Superior temporal gyrus (tissue), 1 donor: ENCODE measurements at regions not wholly inside any gene's neighbourhood (a gene's known extent, or its start where the extent isn't known, plus 50 kb on each side); places are given as distances from the start of the nearest gene placed in this dataset.
"Not testable (repeated sequence)": the region's sequence is repeated elsewhere in the genome, so short reads cannot be mapped to it uniquely, and the experiment has no call there.

Experiments
- DNase-seq: peaks from one replicate; pipeline ENCODE4 v3.0.0-alpha.2; 2016; ENCODE audit errors: extremely low spot score

DNA sequence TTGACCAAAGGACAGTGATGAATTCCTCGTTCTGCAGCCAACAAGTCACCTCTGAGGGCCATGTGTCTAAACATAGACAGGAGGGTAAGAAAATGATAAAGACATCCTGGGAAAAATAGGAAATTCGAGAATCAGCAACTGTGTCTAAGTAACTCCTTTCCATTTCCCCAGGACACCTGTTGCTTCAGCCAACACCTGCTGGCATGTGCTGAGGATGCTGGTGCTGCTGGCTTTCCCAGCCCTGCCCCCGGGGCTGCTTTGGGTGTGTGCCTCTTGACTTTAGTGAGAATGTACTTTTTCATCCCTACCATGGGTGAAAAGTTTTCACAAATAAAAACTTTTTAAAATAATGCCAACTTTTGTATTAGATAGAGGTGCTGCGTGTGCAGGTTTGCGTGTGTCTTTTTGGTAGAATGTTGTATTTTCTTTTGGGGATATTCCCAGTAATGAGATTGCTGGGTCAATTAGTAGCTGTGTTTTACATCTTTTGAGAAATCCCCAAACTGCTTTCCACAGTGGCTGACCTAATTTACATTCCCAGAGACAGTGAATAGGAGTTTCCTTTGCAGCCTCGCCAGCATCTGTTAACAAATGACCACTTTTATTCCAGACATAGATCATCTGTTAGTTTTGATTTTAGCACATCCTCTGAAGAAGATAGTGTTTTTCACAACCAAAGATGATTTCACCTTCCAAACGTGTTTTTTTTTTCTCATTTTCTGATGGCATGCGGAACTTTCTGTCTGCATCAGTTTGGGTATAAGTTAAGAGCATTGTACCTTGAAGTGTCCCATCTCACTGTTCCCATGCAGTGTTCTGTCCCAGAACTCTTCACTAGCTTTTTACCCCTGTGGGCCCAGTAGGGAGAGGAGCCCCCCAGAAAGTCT is 104.2 kb upstream of the ACBD5 start:
- no peak for DNase-seq

- DNase-seq, result no peak
These were observed 100.4 kb upstream of the ACBD5 start for GRCh38 chr10:27341001-27341400.

GRCh38 chr10:27335246-27335645 is 94.6 kb upstream of the ACBD5 start:
- not testable (repeated sequence) for DNase-seq

DNA sequence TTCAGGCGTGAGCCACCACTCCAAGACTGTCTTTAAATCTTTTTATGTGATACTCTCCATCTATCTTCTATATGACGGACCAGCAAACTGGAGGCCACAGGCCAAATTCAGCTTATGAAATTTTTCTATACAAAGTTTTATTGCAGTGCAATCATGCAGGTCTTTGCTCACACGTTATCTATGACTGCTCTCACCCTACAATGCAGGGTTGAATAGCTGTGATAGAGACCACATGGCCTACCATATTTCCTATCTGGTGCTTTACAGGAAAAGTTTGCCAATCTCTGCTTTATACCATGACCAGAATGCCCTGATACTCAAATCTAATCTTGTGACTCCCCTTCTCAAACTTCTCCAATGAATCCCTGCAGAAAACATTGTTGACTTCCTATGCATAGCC is 89.5 kb upstream of the ACBD5 start:
- no peak for DNase-seq

DNA sequence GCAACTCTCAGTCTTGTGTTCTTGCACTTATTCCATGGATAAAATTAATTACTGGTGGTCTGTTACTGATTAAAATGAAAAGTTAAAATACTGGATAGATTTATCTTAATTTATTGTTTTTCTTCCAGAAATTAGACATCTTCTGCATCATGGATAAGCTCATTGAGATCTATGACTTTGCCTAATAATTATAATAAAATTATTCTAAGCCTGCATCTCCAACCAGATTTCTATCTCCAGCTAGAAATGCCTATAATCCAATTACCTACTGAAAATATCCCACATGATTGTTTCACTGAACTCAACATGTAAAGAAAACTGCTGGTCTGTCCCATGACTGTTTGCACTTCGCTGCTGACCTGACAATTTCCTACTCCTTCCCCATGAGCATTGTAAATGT is 88.3 kb upstream of the ACBD5 start:
- DNase-seq, result no peak

DNA sequence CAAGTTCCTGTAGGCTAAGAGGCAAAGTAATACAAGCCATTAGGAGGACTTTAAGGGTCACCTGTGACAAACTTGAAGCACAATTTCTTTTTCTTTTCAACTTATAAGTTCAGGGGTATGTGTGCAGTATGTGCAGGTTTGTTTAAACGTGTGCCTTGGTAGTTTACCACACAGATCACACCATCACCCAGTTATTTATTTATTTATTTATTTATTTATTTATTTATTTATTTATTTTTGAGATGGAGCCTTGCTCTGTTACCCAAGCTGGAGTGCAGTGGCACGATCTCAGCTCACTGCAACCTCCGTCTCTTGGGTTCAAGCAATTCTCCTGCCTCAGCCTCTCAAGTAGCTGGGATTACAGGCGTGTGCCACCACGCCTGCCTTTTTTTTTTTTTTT is 86.2 kb upstream of the ACBD5 start:
- DNase-seq, result not testable (repeated sequence)

- no peak for DNase-seq
These were observed 79.3 kb upstream of the ACBD5 start for GRCh38 chr10:27319752-27320431.

GRCh38 chr10:27319139-27319538 is 78.5 kb upstream of the ACBD5 start:
- not testable (repeated sequence) for DNase-seq

GRCh38 chr10:27315082-27315481 is 74.5 kb upstream of the ACBD5 start:
- DNase-seq, result not testable (repeated sequence)

DNA sequence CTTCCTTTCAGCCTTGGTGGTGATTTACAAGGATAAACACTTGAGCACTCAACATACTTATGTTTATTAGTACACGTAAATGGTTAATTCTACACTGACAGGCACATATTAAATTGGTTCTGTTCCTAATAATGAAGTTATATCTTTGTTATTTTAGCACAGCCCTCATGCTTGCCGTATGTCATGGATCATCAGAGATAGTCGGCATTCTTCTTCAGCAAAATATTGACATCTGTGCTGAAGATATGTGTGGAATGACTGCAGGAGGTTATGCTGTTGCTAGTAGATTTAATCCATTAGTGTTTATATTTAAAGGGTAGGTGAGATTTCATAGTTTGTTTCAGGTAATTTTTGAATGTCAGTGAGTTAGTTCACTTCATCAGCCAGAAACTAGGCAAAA is 73.0 kb upstream of the ACBD5 start:
- DNase-seq, result not testable (repeated sequence)

GRCh38 chr10:27312854-27313253 is 72.3 kb upstream of the ACBD5 start:
- DNase-seq, result no peak

GRCh38 chr10:27311809-27312208 is 71.2 kb upstream of the ACBD5 start:
- DNase-seq, result not testable (repeated sequence)

DNA sequence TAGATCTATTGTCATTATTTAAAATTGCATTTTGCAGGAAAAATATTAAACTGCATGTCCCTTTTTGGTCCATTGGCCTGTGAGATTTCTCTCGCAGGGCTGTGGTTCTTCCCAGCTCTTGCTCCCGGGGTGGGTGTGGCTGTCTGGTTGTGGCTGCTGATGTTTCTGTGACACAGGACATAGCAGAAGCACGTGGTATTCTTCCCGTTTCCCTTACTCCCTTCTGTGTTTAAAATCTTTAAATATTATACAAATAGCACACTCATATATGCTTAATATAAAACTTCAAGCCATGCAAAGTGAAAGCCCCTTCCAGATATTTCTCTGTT is 57.9 kb upstream of the ACBD5 start:
- DNase-seq, result not testable (repeated sequence)

DNA sequence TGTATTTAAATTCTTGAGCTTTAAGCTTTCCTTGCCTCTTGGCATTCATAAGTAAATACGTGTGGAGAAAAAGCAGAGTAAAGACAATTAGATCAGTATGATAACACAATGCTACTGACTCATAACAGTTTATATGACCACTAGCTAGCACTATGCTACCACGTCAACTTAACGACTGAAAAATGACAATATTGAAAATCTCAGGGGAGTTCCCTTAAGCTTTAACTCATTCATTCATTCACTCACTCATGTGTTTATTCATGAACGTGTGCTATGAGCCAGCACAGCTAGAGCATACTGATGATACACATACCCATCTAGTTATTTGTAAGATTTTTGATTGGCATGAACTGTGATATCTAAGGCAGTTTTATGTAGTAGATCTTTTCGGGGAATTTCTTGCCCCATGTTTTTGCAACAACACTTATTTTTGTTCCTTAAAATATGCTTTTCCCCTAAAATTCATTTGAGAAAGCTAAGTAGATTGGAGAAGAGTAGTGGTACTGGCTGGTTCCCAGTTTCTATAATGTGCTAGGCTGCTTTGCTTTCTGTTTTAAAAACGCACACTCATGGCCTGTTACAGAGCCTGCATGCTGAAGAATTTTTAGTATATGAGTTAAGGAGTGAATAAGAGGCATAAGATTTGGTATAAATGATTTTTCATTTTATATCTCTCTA is 57.4 kb upstream of the ACBD5 start:
- DNase-seq, result no peak

- DNase-seq, result not testable (repeated sequence)
These were observed 55.7 kb upstream of the ACBD5 start for GRCh38 chr10:27296285-27296684.

- DNase-seq, result not testable (repeated sequence)
These were observed 50.8 kb upstream of the ACBD5 start for GRCh38 chr10:27291253-27291895.
